CD4-positive, CD25-positive, alpha-beta regulatory T cell (primary cell): ENCODE measurements at regions not wholly inside any gene's neighbourhood (a gene's known extent, or its start where the extent isn't known, plus 50 kb on each side); places are given as distances from the start of the nearest gene placed in this dataset.
"Not testable (repeated sequence)": the region's sequence is repeated elsewhere in the genome, so short reads cannot be mapped to it uniquely, and the experiment has no call there.

Source experiments
- ATAC-seq, 2 donors: fragments of 150-1000 bp; cut with Tn5 transposase; one replicate each; pipeline ENCODE4 v1.10.0; 2021; ENCODE audit warnings: low read depth in 2 of 2, moderate number of reproducible peaks in 2 of 2, moderate library complexity in 1 of 2
- DNase-seq, 3 donors: peaks; one replicate each; pipeline versions ENCODE4 v3.0.0 to v3.0.0-alpha.2; 2012 to 2022; ENCODE audit warnings: mixed read lengths in 1 of 3
- H3K27ac ChIP-seq: one replicate; pipeline ENCODE4 v1.7.0; 2013; ENCODE audit warnings: mild to moderate bottlenecking, low read length; ENCODE audit not compliant: insufficient read depth, poor library complexity, severe bottlenecking
- H3K27me3 ChIP-seq: one replicate; pipeline ENCODE4 v1.7.0; 2013; ENCODE audit warnings: low read length; ENCODE audit not compliant: control insufficient read depth, insufficient read depth
- H3K36me3 ChIP-seq: one replicate; pipeline ENCODE4 v1.7.0; 2013; ENCODE audit warnings: mild to moderate bottlenecking, low read length, moderate library complexity; ENCODE audit not compliant: control insufficient read depth, insufficient read depth
- H3K4me1 ChIP-seq: 2 replicates; pipeline ENCODE4 v1.7.0; 2013; ENCODE audit warnings: mild to moderate bottlenecking, low read length; ENCODE audit not compliant: insufficient read depth, control insufficient read depth, poor library complexity, severe bottlenecking
- H3K4me3 ChIP-seq: one replicate; pipeline ENCODE4 v1.7.0; 2013; ENCODE audit warnings: low read depth, mild to moderate bottlenecking, low read length, moderate library complexity
- H3K9me3 ChIP-seq, 2 experiments: 1 replicate in 1 of 2; 2 replicates in 1 of 2; pipeline ENCODE4 v1.7.0; 2013; ENCODE audit warnings: low read length in 2 of 2, mild to moderate bottlenecking in 1 of 2, moderate library complexity in 1 of 2; ENCODE audit not compliant: control insufficient read depth in 2 of 2
- H3K27ac Mint-ChIP-seq, 3 donors: one replicate each; pipeline ENCODE4 v1.8.0; 2020 to 2022; ENCODE audit warnings: mild to moderate bottlenecking in 3 of 3, mixed read lengths in 3 of 3, moderate library complexity in 2 of 3
- H3K27me3 Mint-ChIP-seq: one replicate; pipeline ENCODE4 v1.8.0; 2022; ENCODE audit warnings: mild to moderate bottlenecking, mixed read lengths
- H3K36me3 Mint-ChIP-seq: one replicate; pipeline ENCODE4 v1.8.0; 2020; ENCODE audit warnings: mixed read lengths
- H3K4me1 Mint-ChIP-seq, 4 donors: one replicate each; pipeline ENCODE4 v1.8.0; 2020 to 2022; ENCODE audit warnings: mixed read lengths in 4 of 4, mild to moderate bottlenecking in 1 of 4
- H3K4me3 Mint-ChIP-seq, 4 donors: one replicate each; pipeline ENCODE4 v1.8.0; 2020 to 2022; ENCODE audit warnings: mild to moderate bottlenecking in 4 of 4, mixed read lengths in 4 of 4, moderate library complexity in 3 of 4
- H3K9me3 Mint-ChIP-seq, 7 donors: one replicate each; pipeline ENCODE4 v1.8.0; 2020 to 2022; ENCODE audit warnings: mixed read lengths in 7 of 7, mild to moderate bottlenecking in 3 of 7, moderate library complexity in 2 of 7

GRCh38 chr21:8987896-8988295, 1533.5 kb upstream of the TPTE start:
- H3K4me3 Mint-ChIP-seq, H3K27me3 ChIP-seq, ATAC-seq, DNase-seq, H3K36me3 ChIP-seq, H3K27ac Mint-ChIP-seq, H3K27me3 Mint-ChIP-seq, H3K27ac ChIP-seq, H3K4me1 ChIP-seq, H3K4me3 ChIP-seq, H3K4me1 Mint-ChIP-seq: not testable (repeated sequence)
- Mint-ChIP-seq H3K36me3 (peaks cover 16% of the 10 kb centered on the region), H3K9me3 (peaks cover 2 to 44% (median 30%) of the 10 kb centered on the region in 7 donors)
- H3K9me3 ChIP-seq: peaks cover 10 to 39% of the 10 kb centered on the region in 2 experiments

- no peak overlapping the region for H3K4me3 ChIP-seq
- no peak overlapping the region for H3K4me3 Mint-ChIP-seq
- H3K27me3 Mint-ChIP-seq: no peaks in the 10 kb centered on the region
- DNase-seq: no peak
- no peaks in the 10 kb centered on the region for H3K27me3 ChIP-seq
- H3K9me3 ChIP-seq: peaks cover 18 to 47% of the 10 kb centered on the region in 2 experiments
- ATAC-seq: no peak
- no peaks in the 10 kb centered on the region for H3K36me3 ChIP-seq
- H3K9me3 Mint-ChIP-seq: peaks cover 7 to 52% (median 38%) of the 10 kb centered on the region in 7 donors
- H3K4me1 ChIP-seq: no peaks in the 10 kb centered on the region
- H3K4me1 Mint-ChIP-seq: no peaks in the 10 kb centered on the region
- no peak overlapping the region for H3K27ac Mint-ChIP-seq
- no peak overlapping the region for H3K27ac ChIP-seq
- H3K36me3 Mint-ChIP-seq: peaks cover 19% of the 10 kb centered on the region
Measured at GRCh38 chr21:8988696-8989095, 1532.7 kb upstream of the TPTE start.

GRCh38 chr21:8989261-8989711, 1532.1 kb upstream of the TPTE start:
- Histone ChIP-seq H3K27ac (no peak overlapping the region), H3K27me3 (no peaks in the 10 kb centered on the region), H3K9me3 (peaks cover 19 to 52% of the 10 kb centered on the region in 2 experiments), H3K36me3 (no peaks in the 10 kb centered on the region), H3K4me1 (no peaks in the 10 kb centered on the region), H3K4me3 (no peak overlapping the region)
- peaks cover 19% of the 10 kb centered on the region for H3K36me3 Mint-ChIP-seq
- H3K4me1 Mint-ChIP-seq: no peaks in the 10 kb centered on the region
- peaks cover 8 to 56% (median 41%) of the 10 kb centered on the region in 7 donors for H3K9me3 Mint-ChIP-seq
- DNase-seq: no peak
- H3K4me3 Mint-ChIP-seq: no peak overlapping the region
- H3K27me3 Mint-ChIP-seq: no peaks in the 10 kb centered on the region
- ATAC-seq: no peak
- no peak overlapping the region for H3K27ac Mint-ChIP-seq

- Mint-ChIP-seq H3K4me3 (no peak overlapping the region), H3K27ac (no peak overlapping the region), H3K9me3 (peaks cover 8 to 57% (median 42%) of the 10 kb centered on the region in 7 donors), H3K27me3 (no peaks in the 10 kb centered on the region), H3K4me1 (no peaks in the 10 kb centered on the region), H3K36me3 (peaks cover 19% of the 10 kb centered on the region)
- H3K9me3 ChIP-seq: peaks cover 19 to 55% of the 10 kb centered on the region in 2 experiments
- ATAC-seq: no peak
- no peaks in the 10 kb centered on the region for H3K36me3 ChIP-seq
- no peaks in the 10 kb centered on the region for H3K27me3 ChIP-seq
- H3K4me3 ChIP-seq: no peak overlapping the region
- no peak for DNase-seq
- H3K4me1 ChIP-seq: no peaks in the 10 kb centered on the region
- no peak overlapping the region for H3K27ac ChIP-seq
Measured at GRCh38 chr21:8989721-8990325, 1531.6 kb upstream of the TPTE start.

- no peaks in the 10 kb centered on the region for H3K27me3 Mint-ChIP-seq
- DNase-seq: no peak
- Histone ChIP-seq H3K36me3 (no peaks in the 10 kb centered on the region), H3K4me3 (no peak overlapping the region), H3K27me3 (no peaks in the 10 kb centered on the region), H3K27ac (no peak overlapping the region), H3K9me3 (peaks cover 21 to 60% of the 10 kb centered on the region in 2 experiments), H3K4me1 (no peaks in the 10 kb centered on the region)
- no peak overlapping the region for H3K4me3 Mint-ChIP-seq
- ATAC-seq: no peak
- H3K4me1 Mint-ChIP-seq: no peaks in the 10 kb centered on the region
- peaks cover 8 to 64% (median 44%) of the 10 kb centered on the region in 7 donors for H3K9me3 Mint-ChIP-seq
- H3K36me3 Mint-ChIP-seq: peaks cover 19% of the 10 kb centered on the region
- H3K27ac Mint-ChIP-seq: peak overlapping the region in 1 of 3 donors; percentile 11
Measured at GRCh38 chr21:8990326-8991087, 1530.9 kb upstream of the TPTE start.

- Mint-ChIP-seq H3K36me3 (peaks cover 19% of the 10 kb centered on the region), H3K4me3 (no peak overlapping the region), H3K4me1 (no peaks in the 10 kb centered on the region), H3K27me3 (no peaks in the 10 kb centered on the region), H3K9me3 (peaks cover 8 to 66% (median 45%) of the 10 kb centered on the region in 7 donors), H3K27ac (no peak overlapping the region)
- peaks cover 21 to 60% of the 10 kb centered on the region in 2 experiments for H3K9me3 ChIP-seq
- H3K27me3 ChIP-seq: no peaks in the 10 kb centered on the region
- no peaks in the 10 kb centered on the region for H3K36me3 ChIP-seq
- no peak overlapping the region for H3K27ac ChIP-seq
- no peak for DNase-seq
- no peaks in the 10 kb centered on the region for H3K4me1 ChIP-seq
- H3K4me3 ChIP-seq: no peak overlapping the region
- no peak for ATAC-seq
Measured at GRCh38 chr21:8991088-8991907, 1530.1 kb upstream of the TPTE start.

GRCh38 chr21:8991968-8992621, 1529.3 kb upstream of the TPTE start:
- Mint-ChIP-seq H3K4me1 (no peaks in the 10 kb centered on the region), H3K9me3 (peaks cover 8 to 66% (median 48%) of the 10 kb centered on the region in 7 donors), H3K4me3 (no peak overlapping the region), H3K27ac (no peak overlapping the region), H3K27me3 (no peaks in the 10 kb centered on the region), H3K36me3 (peaks cover 19% of the 10 kb centered on the region)
- H3K9me3 ChIP-seq: peaks cover 21 to 60% of the 10 kb centered on the region in 2 experiments
- H3K36me3 ChIP-seq: no peaks in the 10 kb centered on the region
- DNase-seq: no peak
- H3K27ac ChIP-seq: no peak overlapping the region
- no peaks in the 10 kb centered on the region for H3K4me1 ChIP-seq
- ATAC-seq: no peak
- no peaks in the 10 kb centered on the region for H3K27me3 ChIP-seq
- H3K4me3 ChIP-seq: no peak overlapping the region
